ENCODE measurements at regions not wholly inside any gene's neighbourhood (a gene's known extent, or its start where the extent isn't known, plus 50 kb on each side); places are given as distances from the start of the nearest gene placed in this dataset.

GRCh38 chr21:34266351-34266750 lies 97.5 kb upstream of the KCNE2 start:
- intact Hi-C loops (cut with micrococcal nuclease) = no loop called here
- Histone ChIP-seq H3K4me1 (no peaks in the 10 kb centered on the region), H3K4me3 (no peak overlapping the region), H3K9me3 (replicated peaks) (peaks cover 9% of the 10 kb centered on the region), H3K27me3 (ENCODE audit: low read depth) (no peaks in the 10 kb centered on the region), H3K27ac (replicated peaks) (no peak overlapping the region), H3K36me3 (no peaks in the 10 kb centered on the region)
- TF ChIP-seq, protein P1, sequence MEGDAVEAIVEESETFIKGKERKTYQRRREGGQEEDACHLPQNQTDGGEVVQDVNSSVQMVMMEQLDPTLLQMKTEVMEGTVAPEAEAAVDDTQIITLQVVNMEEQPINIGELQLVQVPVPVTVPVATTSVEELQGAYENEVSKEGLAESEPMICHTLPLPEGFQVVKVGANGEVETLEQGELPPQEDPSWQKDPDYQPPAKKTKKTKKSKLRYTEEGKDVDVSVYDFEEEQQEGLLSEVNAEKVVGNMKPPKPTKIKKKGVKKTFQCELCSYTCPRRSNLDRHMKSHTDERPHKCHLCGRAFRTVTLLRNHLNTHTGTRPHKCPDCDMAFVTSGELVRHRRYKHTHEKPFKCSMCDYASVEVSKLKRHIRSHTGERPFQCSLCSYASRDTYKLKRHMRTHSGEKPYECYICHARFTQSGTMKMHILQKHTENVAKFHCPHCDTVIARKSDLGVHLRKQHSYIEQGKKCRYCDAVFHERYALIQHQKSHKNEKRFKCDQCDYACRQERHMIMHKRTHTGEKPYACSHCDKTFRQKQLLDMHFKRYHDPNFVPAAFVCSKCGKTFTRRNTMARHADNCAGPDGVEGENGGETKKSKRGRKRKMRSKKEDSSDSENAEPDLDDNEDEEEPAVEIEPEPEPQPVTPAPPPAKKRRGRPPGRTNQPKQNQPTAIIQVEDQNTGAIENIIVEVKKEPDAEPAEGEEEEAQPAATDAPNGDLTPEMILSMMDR (IDR thresholded peaks at IDR 0.05; ENCODE audit: borderline replicate concordance) = no peak
- no peak for DNase-seq

GRCh38 chr21:34268493-34268892 lies 95.3 kb upstream of the KCNE2 start:
- H3K27ac ChIP-seq (replicated peaks) = no peak overlapping the region
- H3K36me3 ChIP-seq = no peaks in the 10 kb centered on the region
- intact Hi-C loops (cut with micrococcal nuclease) = no loop called here
- no peaks in the 10 kb centered on the region for H3K4me1 ChIP-seq
- no peak overlapping the region for H3K4me3 ChIP-seq
- DNase-seq = no peak
- H3K9me3 ChIP-seq (replicated peaks) = peaks cover 6% of the 10 kb centered on the region
- no peaks in the 10 kb centered on the region for H3K27me3 ChIP-seq (ENCODE audit: low read depth)
- TF ChIP-seq, protein P1 (IDR thresholded peaks at IDR 0.05; ENCODE audit: borderline replicate concordance) = no peak

- TF ChIP-seq, protein P1 (IDR thresholded peaks at IDR 0.05; ENCODE audit: borderline replicate concordance) = no peak
- Histone ChIP-seq H3K27me3 (ENCODE audit: low read depth) (no peaks in the 10 kb centered on the region), H3K36me3 (no peaks in the 10 kb centered on the region), H3K4me3 (no peak overlapping the region), H3K27ac (replicated peaks) (no peak overlapping the region), H3K4me1 (no peaks in the 10 kb centered on the region), H3K9me3 (replicated peaks) (no peaks in the 10 kb centered on the region)
- intact Hi-C loops (cut with micrococcal nuclease) = no loop called here
- no peak for DNase-seq
These were observed 93.4 kb upstream of the KCNE2 start for GRCh38 chr21:34270411-34270810.

DNA sequence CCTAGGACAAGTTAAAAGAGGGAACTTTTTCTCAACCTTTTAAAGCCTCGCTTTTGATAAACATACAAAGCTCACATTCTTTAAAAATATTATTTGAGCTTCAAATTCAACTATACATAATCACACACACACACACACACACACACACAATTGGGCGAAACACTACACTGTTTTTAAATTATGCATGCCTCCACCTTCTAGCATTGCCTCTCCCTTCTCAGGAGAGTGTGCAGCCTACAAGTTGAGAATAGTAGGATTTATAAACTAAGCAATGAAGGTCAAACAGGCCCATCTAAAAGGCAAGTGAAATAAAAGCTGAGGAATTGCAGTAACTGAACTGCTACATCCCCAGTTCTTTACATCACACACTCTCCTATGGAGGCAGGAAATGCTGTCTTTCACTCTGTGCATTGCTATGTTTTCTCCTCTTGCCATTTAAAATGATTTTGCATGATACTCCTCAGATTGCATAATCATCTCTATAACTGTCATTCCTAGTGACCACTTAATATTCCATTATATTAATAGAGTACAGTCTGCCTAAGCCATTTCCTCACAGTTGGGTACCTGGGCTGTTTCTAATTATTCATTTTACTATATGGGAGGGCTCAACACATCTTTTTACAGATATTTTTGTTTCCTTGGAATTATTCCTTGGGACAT lies 92.5 kb upstream of the KCNE2 start:
- no peak overlapping the region for H3K4me3 ChIP-seq
- H3K27ac ChIP-seq (replicated peaks) = no peak overlapping the region
- intact Hi-C loops (cut with micrococcal nuclease) = no loop called here
- TF ChIP-seq, protein P1 (IDR thresholded peaks at IDR 0.05; ENCODE audit: borderline replicate concordance) = no peak
- no peaks in the 10 kb centered on the region for H3K36me3 ChIP-seq
- no peaks in the 10 kb centered on the region for H3K9me3 ChIP-seq (replicated peaks)
- no peak for DNase-seq
- H3K27me3 ChIP-seq (ENCODE audit: low read depth) = no peaks in the 10 kb centered on the region
- no peaks in the 10 kb centered on the region for H3K4me1 ChIP-seq

DNA sequence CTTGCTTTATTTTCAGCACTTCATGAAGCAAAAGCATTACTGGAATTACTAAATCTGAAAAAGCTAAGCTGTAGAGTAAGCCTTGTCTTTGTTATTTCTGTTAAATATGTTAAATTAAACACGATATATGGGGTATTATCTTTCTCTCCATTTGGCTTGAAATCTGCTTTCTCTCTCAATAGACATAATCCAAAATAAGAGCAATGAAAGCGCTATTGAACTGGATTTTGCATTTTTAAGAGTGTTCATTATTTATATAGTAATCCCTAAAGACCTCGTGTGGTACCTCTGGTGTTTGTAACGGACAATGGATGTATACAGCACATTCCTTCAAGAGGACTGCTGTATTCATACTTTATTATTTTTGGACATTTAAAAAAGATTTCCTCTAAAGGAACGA lies 91.5 kb upstream of the KCNE2 start:
- no peak overlapping the region for H3K27ac ChIP-seq (replicated peaks)
- H3K4me1 ChIP-seq = no peaks in the 10 kb centered on the region
- TF ChIP-seq, protein P1 (IDR thresholded peaks at IDR 0.05; ENCODE audit: borderline replicate concordance) = no peak
- no peaks in the 10 kb centered on the region for H3K27me3 ChIP-seq (ENCODE audit: low read depth)
- no peak overlapping the region for H3K4me3 ChIP-seq
- no peak for DNase-seq
- intact Hi-C loops (cut with micrococcal nuclease) = no loop called here
- H3K36me3 ChIP-seq = no peaks in the 10 kb centered on the region
- no peaks in the 10 kb centered on the region for H3K9me3 ChIP-seq (replicated peaks)
